H9 (cell line): ENCODE measurements at regions not wholly inside any gene's neighbourhood (a gene's known extent, or its start where the extent isn't known, plus 50 kb on each side); places are given as distances from the start of the nearest gene placed in this dataset.

ENCODE experiments used
- DNase-seq: peaks from one replicate; pipeline ENCODE4 v3.0.0-alpha.2; 2017
- H2AFZ ChIP-seq: one replicate; pipeline ENCODE4 v1.6.1; 2013; ENCODE audit warnings: mild to moderate bottlenecking, low read length, control low read depth, moderate library complexity
- H2AK5ac ChIP-seq: 2 replicates; pipeline ENCODE4 v1.6.1; 2013; ENCODE audit warnings: low read length, control low read depth, mixed read lengths; ENCODE audit not compliant: insufficient read length
- H2BK120ac ChIP-seq: one replicate; pipeline ENCODE4 v1.6.1; 2013; ENCODE audit warnings: low read depth, mild to moderate bottlenecking, low read length, control low read depth, inconsistent platforms; ENCODE audit not compliant: poor library complexity, severe bottlenecking
- H2BK12ac ChIP-seq: 2 replicates; pipeline ENCODE4 v1.6.1; 2013; ENCODE audit warnings: low read length, control low read depth, mixed read lengths, low read depth; ENCODE audit not compliant: insufficient read length
- H2BK15ac ChIP-seq: 2 replicates; pipeline ENCODE4 v1.6.1; 2013; ENCODE audit warnings: low read depth, low read length, control low read depth
- H2BK20ac ChIP-seq: one replicate; pipeline ENCODE4 v1.6.1; 2013; ENCODE audit warnings: low read depth, mild to moderate bottlenecking, low read length, control low read depth, inconsistent platforms; ENCODE audit not compliant: poor library complexity, severe bottlenecking
- H2BK5ac ChIP-seq: 2 replicates; pipeline ENCODE4 v1.6.1; 2013; ENCODE audit warnings: low read length, control low read depth, mixed read lengths; ENCODE audit not compliant: insufficient read length
- H3K14ac ChIP-seq: 2 replicates; pipeline ENCODE4 v1.6.1; 2013; ENCODE audit warnings: low read length, control low read depth; ENCODE audit not compliant: insufficient read depth
- H3K18ac ChIP-seq: 2 replicates; pipeline ENCODE4 v1.6.1; 2013; ENCODE audit warnings: low read depth, mild to moderate bottlenecking, mixed read lengths, low read length, control low read depth; ENCODE audit not compliant: insufficient read length
- H3K23ac ChIP-seq: 2 replicates; pipeline ENCODE4 v1.6.1; 2013; ENCODE audit warnings: low read length, control low read depth, mixed read lengths, low read depth; ENCODE audit not compliant: insufficient read length
- H3K23me2 ChIP-seq: 2 replicates; pipeline ENCODE4 v1.6.1; 2013; ENCODE audit warnings: low read depth, mild to moderate bottlenecking, mixed read lengths, low read length, control low read depth; ENCODE audit not compliant: insufficient read length, poor library complexity, severe bottlenecking
- H3K27ac ChIP-seq: 2 replicates; pipeline ENCODE4 v1.5.1; 2013; ENCODE audit warnings: low read length, control low read depth, mixed read lengths, low read depth; ENCODE audit not compliant: insufficient read length
- H3K27me3 ChIP-seq: 2 replicates; pipeline ENCODE4 v1.6.1; 2013; ENCODE audit warnings: low read length, control low read depth, inconsistent platforms; ENCODE audit not compliant: insufficient read depth
- H3K4ac ChIP-seq: 2 replicates; pipeline ENCODE4 v1.6.1; 2013; ENCODE audit warnings: low read depth, mild to moderate bottlenecking, control low read depth, inconsistent platforms, low read length, moderate library complexity
- H3K4me1 ChIP-seq: 2 replicates; pipeline ENCODE4 v1.6.1; 2013; ENCODE audit warnings: low read length, control low read depth, inconsistent platforms; ENCODE audit not compliant: insufficient read depth
- H3K4me2 ChIP-seq: 2 replicates; pipeline ENCODE4 v1.6.1; 2013; ENCODE audit warnings: low read length, control low read depth, mixed read lengths; ENCODE audit not compliant: insufficient read length, insufficient read depth
- H3K56ac ChIP-seq: 2 replicates; pipeline ENCODE4 v1.6.1; 2013; ENCODE audit warnings: low read depth, mild to moderate bottlenecking, mixed read lengths, low read length, control low read depth; ENCODE audit not compliant: insufficient read length
- H3K79me1 ChIP-seq: 2 replicates; pipeline ENCODE4 v1.6.1; 2013; ENCODE audit warnings: low read depth, mild to moderate bottlenecking, moderate library complexity, low read length, control low read depth, inconsistent platforms; ENCODE audit not compliant: insufficient read depth, poor library complexity, severe bottlenecking
- H3K79me2 ChIP-seq: 2 replicates; pipeline ENCODE4 v1.6.1; 2013; ENCODE audit warnings: low read length, control low read depth, inconsistent platforms; ENCODE audit not compliant: insufficient read depth
- H3K9ac ChIP-seq: 2 replicates; pipeline ENCODE4 v1.6.1; 2013; ENCODE audit warnings: low read length, control low read depth, mixed read lengths; ENCODE audit not compliant: insufficient read length; ENCODE audit errors: extremely low read depth
- H3K9me3 ChIP-seq: one replicate; pipeline ENCODE4 v1.6.1; 2013; ENCODE audit warnings: low read depth, low read length, inconsistent platforms; ENCODE audit not compliant: control insufficient read depth
- H3T11ph ChIP-seq: one replicate; pipeline ENCODE4 v1.6.1; 2013; ENCODE audit warnings: mild to moderate bottlenecking, low read length, control low read depth, inconsistent platforms
- H4K20me1 ChIP-seq: one replicate; pipeline ENCODE4 v1.6.1; 2013; ENCODE audit not compliant: control insufficient read depth, insufficient read length, insufficient read depth
- H4K5ac ChIP-seq: 2 replicates; pipeline ENCODE4 v1.6.1; 2013; ENCODE audit warnings: low read depth, mild to moderate bottlenecking, mixed read lengths, low read length, control low read depth; ENCODE audit not compliant: insufficient read length
- H4K8ac ChIP-seq: replicated peaks from 2 replicates; pipeline ENCODE4 v1.6.1; 2013; ENCODE audit warnings: low read length, control low read depth, mixed read lengths, low read depth; ENCODE audit not compliant: insufficient read length
- H4K91ac ChIP-seq: 2 replicates; pipeline ENCODE4 v1.6.1; 2013; ENCODE audit warnings: low read depth, mild to moderate bottlenecking, moderate library complexity, mixed read lengths, low read length, control low read depth; ENCODE audit not compliant: insufficient read length
- H3K27ac Mint-ChIP-seq, 3 experiments: 2 replicates in 2 of 3; 3 replicates in 1 of 3; pipeline ENCODE4 v1.8.0; 2020 to 2021; ENCODE audit warnings: mixed read lengths in 3 of 3, mild to moderate bottlenecking in 1 of 3, moderate library complexity in 1 of 3
- H3K27me3 Mint-ChIP-seq: 2 replicates; pipeline ENCODE4 v1.8.0; 2021; ENCODE audit warnings: low read depth, mild to moderate bottlenecking, moderate library complexity, mixed read lengths
- H3K36me3 Mint-ChIP-seq, 3 experiments: 2 replicates in 2 of 3; 3 replicates in 1 of 3; pipeline ENCODE4 v1.8.0; 2020 to 2021; ENCODE audit warnings: low read depth in 3 of 3, mixed read lengths in 3 of 3; ENCODE audit not compliant: insufficient read depth in 1 of 3
- H3K4me1 Mint-ChIP-seq, 2 experiments: 2 replicates each; pipeline ENCODE4 v1.8.0; 2020; ENCODE audit warnings: mixed read lengths in 2 of 2
- H3K4me3 Mint-ChIP-seq, 2 experiments: 2 replicates in 1 of 2; 3 replicates in 1 of 2; pipeline ENCODE4 v1.8.0; 2020 to 2021; ENCODE audit warnings: mild to moderate bottlenecking in 2 of 2, mixed read lengths in 2 of 2, moderate library complexity in 1 of 2
- H3K9me3 Mint-ChIP-seq, 2 experiments: 2 replicates in 1 of 2; 3 replicates in 1 of 2; pipeline ENCODE4 v1.8.0; 2020; ENCODE audit warnings: mild to moderate bottlenecking in 2 of 2, mixed read lengths in 2 of 2, moderate library complexity in 1 of 2
- CTCF ChIP-seq: fragments of 200-600 bp; sonication (generic); conservative IDR thresholded peaks from 3 replicates; pipeline ENCODE4 v1.8.0; 2021; ENCODE audit warnings: antibody characterized with exemption, mild to moderate bottlenecking
- WGBS: extraction: QIAGEN DNeasy Blood & Tissue Kit; methylation state at CpG from one replicate; pipeline ENCODE4 v1.1.7; 2013; ENCODE audit warnings: missing lambda C conversion rate, low lambda C conversion rate, mixed read lengths; ENCODE audit not compliant: insufficient read length; ENCODE audit errors: extremely low coverage; 5-methylcytosine and 5-hydroxymethylcytosine counted together

- Histone ChIP-seq H3K18ac (no peak overlapping the region), H3K4me2 (no peak overlapping the region), H2BK15ac (no peak overlapping the region), H3K4me1 (no peaks in the 10 kb centered on the region), H2BK20ac (no peak overlapping the region), H3K27ac (no peak overlapping the region), H3K14ac (no peak overlapping the region), H3K79me1 (no peaks in the 10 kb centered on the region), H3K23me2 (no peaks in the 10 kb centered on the region), H3K4ac (no peak overlapping the region), H2AFZ (no peak overlapping the region), H2BK5ac (no peak overlapping the region), H3K9ac (no peak overlapping the region), H3K23ac (no peak overlapping the region), H2AK5ac (no peak overlapping the region), H3K27me3 (no peaks in the 10 kb centered on the region), H2BK12ac (no peak overlapping the region), H3T11ph (no peak overlapping the region), H2BK120ac (no peak overlapping the region), H3K79me2 (no peaks in the 10 kb centered on the region), H4K20me1 (no peaks in the 10 kb centered on the region), H3K56ac (no peak overlapping the region), H4K5ac (no peak overlapping the region), H3K9me3 (no peaks in the 10 kb centered on the region), H4K8ac (no peak overlapping the region), H4K91ac (no peak overlapping the region)
- no peak for TF ChIP-seq CTCF
- Mint-ChIP-seq H3K36me3 (no peaks in the 10 kb centered on the region; a peak in 1 of 7 replicates), H3K27me3 (no peaks in the 10 kb centered on the region; the same call in 1 of the 2 replicates), H3K4me1 (peaks cover 6 to 12% of the 10 kb centered on the region in 2 experiments; a peak in 2 of 4 replicates), H3K9me3 (peaks cover 5 to 6% of the 10 kb centered on the region in 2 experiments; a peak in 4 of 5 replicates), H3K27ac (no peak overlapping the region; a peak in 1 of 7 replicates), H3K4me3 (no peak overlapping the region)
- no peak for DNase-seq
- no CpG with 5 or more reads among the region's 6 CpGs for WGBS
These were observed 200.0 kb downstream of the TSN start for GRCh38 chr2:121955426-121955825.
